GM12875 (cell line): ENCODE measurements at regions not wholly inside any gene's neighbourhood (a gene's known extent, or its start where the extent isn't known, plus 50 kb on each side); places are given as distances from the start of the nearest gene placed in this dataset.

Experiments
- H3K4me3 ChIP-seq: one replicate; pipeline ENCODE4 v1.5.1; 2011; ENCODE audit warnings: low read depth, low read length, control low read depth
- TF ChIP-seq, protein P1 (sequence below): IDR thresholded peaks from 2 replicates; pipeline ENCODE4 v1.5.1; 2011; ENCODE audit warnings: low read depth, mild to moderate bottlenecking, control low read depth, inconsistent platforms, low read length, moderate library complexity, borderline replicate concordance; ENCODE audit not compliant: insufficient read depth

DNA sequence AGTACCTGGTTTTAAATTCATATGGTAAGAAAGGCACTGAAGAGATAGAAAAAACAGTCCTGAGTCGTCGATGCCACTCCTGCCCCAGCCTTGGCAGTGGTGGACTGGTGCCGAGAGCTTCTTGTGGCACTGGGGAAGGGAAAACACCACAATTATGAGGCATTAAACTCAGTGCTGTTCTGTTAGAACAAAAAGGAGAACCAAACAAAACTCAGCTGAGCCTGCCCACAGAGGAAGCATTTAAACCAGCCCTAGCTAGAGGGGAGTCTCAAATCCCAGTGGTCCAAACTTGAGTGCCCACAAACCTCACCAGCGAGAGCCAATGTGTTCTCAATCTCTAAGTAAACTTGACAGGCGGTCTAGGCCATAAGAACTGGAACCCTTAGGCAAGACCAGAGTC lies 1254.5 kb upstream of the FAM98A start:
- no peak overlapping the region for H3K4me3 ChIP-seq
- TF ChIP-seq, protein P1, sequence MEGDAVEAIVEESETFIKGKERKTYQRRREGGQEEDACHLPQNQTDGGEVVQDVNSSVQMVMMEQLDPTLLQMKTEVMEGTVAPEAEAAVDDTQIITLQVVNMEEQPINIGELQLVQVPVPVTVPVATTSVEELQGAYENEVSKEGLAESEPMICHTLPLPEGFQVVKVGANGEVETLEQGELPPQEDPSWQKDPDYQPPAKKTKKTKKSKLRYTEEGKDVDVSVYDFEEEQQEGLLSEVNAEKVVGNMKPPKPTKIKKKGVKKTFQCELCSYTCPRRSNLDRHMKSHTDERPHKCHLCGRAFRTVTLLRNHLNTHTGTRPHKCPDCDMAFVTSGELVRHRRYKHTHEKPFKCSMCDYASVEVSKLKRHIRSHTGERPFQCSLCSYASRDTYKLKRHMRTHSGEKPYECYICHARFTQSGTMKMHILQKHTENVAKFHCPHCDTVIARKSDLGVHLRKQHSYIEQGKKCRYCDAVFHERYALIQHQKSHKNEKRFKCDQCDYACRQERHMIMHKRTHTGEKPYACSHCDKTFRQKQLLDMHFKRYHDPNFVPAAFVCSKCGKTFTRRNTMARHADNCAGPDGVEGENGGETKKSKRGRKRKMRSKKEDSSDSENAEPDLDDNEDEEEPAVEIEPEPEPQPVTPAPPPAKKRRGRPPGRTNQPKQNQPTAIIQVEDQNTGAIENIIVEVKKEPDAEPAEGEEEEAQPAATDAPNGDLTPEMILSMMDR, result no peak

GRCh38 chr2:34851804-34852203 lies 1252.7 kb upstream of the FAM98A start:
- TF ChIP-seq, protein P1, result no peak
- no peak overlapping the region for H3K4me3 ChIP-seq

- no peak overlapping the region for H3K4me3 ChIP-seq
- TF ChIP-seq, protein P1, result no peak
Measured at GRCh38 chr2:34849827-34850226, 1250.7 kb upstream of the FAM98A start.

- no peak overlapping the region for H3K4me3 ChIP-seq
- TF ChIP-seq, protein P1, result no peak
Measured at GRCh38 chr2:34848691-34849090, 1249.6 kb upstream of the FAM98A start.

- TF ChIP-seq, protein P1, result no peak
Measured at GRCh38 chr2:34848132-34848531, 1249.0 kb upstream of the FAM98A start.

GRCh38 chr2:34844629-34845028 lies 1245.5 kb upstream of the FAM98A start:
- TF ChIP-seq, protein P1, result no peak
- H3K4me3 ChIP-seq, result no peak overlapping the region

More at GRCh38 chr2:34848132-34848531, 1249.0 kb upstream of the FAM98A start:
- H3K4me3 ChIP-seq, result no peak overlapping the region

DNA sequence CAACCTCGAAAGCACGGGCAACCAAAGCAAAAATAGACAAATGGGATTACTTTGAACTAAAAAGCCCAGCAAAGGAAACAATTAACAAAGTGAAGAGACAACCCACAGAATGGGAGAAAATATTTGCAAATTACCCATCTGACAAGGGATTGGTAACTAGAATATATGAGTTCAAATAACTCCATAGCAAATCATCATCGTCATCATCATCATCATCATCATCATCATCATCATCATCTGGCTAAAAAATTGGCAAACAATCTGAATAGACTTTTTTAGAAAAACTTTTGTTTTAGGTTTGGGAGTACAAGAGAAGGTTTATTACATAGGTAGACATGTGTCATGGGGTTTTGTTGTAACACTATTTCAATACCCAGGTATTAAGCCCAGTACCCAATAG lies 1239.3 kb upstream of the FAM98A start:
- TF ChIP-seq, protein P1, result no peak
- H3K4me3 ChIP-seq, result no peak overlapping the region
